H1 (cell line): ENCODE measurements at regions not wholly inside any gene's neighbourhood (a gene's known extent, or its start where the extent isn't known, plus 50 kb on each side); places are given as distances from the start of the nearest gene placed in this dataset.

Source experiments
- CTCF ChIA-PET: fragments of 300-600 bp; sonication (Branson Sonifier 250); formaldehyde crosslinking; loops from one replicate; lab custom pipeline; 2021; ENCODE audit not compliant: partially characterized antibody; lab: Charles Lee
- POLR2A ChIA-PET: fragments of 300-600 bp; sonication (Branson Sonifier 250); formaldehyde crosslinking; loops from one replicate; lab custom pipeline; 2021; ENCODE audit warnings: inconsistent platforms; ENCODE audit not compliant: partially characterized antibody; lab: Charles Lee
- DNase-seq, 2 experiments: peaks; one replicate each; pipeline versions ENCODE4 v3.0.0 to v3.0.0-alpha.2; 2010 to 2022; ENCODE audit warnings: low spot score in 2 of 2, low read depth in 1 of 2, mixed read lengths in 1 of 2
- FAIRE-seq: peaks from 2 replicates; lab custom pipeline; 2011; peaks lifted over from hg19 to GRCh38; lab: Jason Lieb, UNC
- H2AFZ ChIP-seq: 2 replicates; pipeline ENCODE4 v1.8.1; 2012; ENCODE audit warnings: low read length, inconsistent platforms
- H2AK5ac ChIP-seq: 2 replicates; pipeline ENCODE4 v1.6.1; 2013; ENCODE audit warnings: low read depth, low read length
- H2BK120ac ChIP-seq: replicated peaks from 2 replicates; pipeline ENCODE3; 2013; ENCODE audit warnings: low read depth, low read length, inconsistent platforms
- H2BK12ac ChIP-seq: 2 replicates; pipeline ENCODE4 v1.6.1; 2013; ENCODE audit warnings: low read depth, low read length
- H2BK15ac ChIP-seq: 2 replicates; pipeline ENCODE4 v1.6.1; 2013; ENCODE audit warnings: low read length
- H2BK20ac ChIP-seq: 2 replicates; pipeline ENCODE4 v1.6.1; 2013; ENCODE audit warnings: low read length
- H2BK5ac ChIP-seq: 2 replicates; pipeline ENCODE4 v1.6.1; 2013; ENCODE audit warnings: low read depth, low read length
- H3K14ac ChIP-seq: 2 replicates; pipeline ENCODE4 v1.6.1; 2013; ENCODE audit warnings: inconsistent platforms; ENCODE audit not compliant: insufficient read length
- H3K18ac ChIP-seq: 2 replicates; pipeline ENCODE4 v1.6.1; 2013; ENCODE audit warnings: low read length; ENCODE audit errors: extremely low read depth
- H3K23ac ChIP-seq: 2 replicates; pipeline ENCODE4 v1.6.1; 2013; ENCODE audit warnings: inconsistent platforms; ENCODE audit not compliant: insufficient read length
- H3K23me2 ChIP-seq: 2 replicates; pipeline ENCODE4 v1.6.1; 2013; ENCODE audit warnings: low read depth, low read length
- H3K27ac ChIP-seq: 2 replicates; pipeline ENCODE4 v1.6.1; 2011; ENCODE audit warnings: low read depth, low read length, inconsistent platforms
- H3K27me3 ChIP-seq, 4 experiments: replicated peaks in 1 of 4; 1 replicate in 1 of 4; 2 replicates in 3 of 4; pipeline versions ENCODE4 v1.6.1 to v1.8.1; 2011 to 2013; ENCODE audit warnings: low read length in 3 of 4, mild to moderate bottlenecking in 3 of 4, inconsistent platforms in 2 of 4, mixed read lengths in 2 of 4, moderate library complexity in 1 of 4; ENCODE audit not compliant: control insufficient read depth in 3 of 4, insufficient read depth in 3 of 4; ENCODE audit errors: extremely low read depth in 1 of 4
- H3K36me3 ChIP-seq, 4 experiments: 2 replicates each; pipeline versions ENCODE4 v1.6.1 to v1.8.1; 2011 to 2013; ENCODE audit warnings: mild to moderate bottlenecking in 4 of 4, low read length in 3 of 4, moderate library complexity in 2 of 4, control low read depth in 1 of 4, inconsistent platforms in 1 of 4; ENCODE audit not compliant: insufficient read depth in 4 of 4, control insufficient read depth in 2 of 4
- H3K4ac ChIP-seq: replicated peaks from 2 replicates; pipeline ENCODE3; 2013; ENCODE audit warnings: low read length, low read depth, mixed read lengths, inconsistent platforms; ENCODE audit not compliant: insufficient read length
- H3K4me1 ChIP-seq, 4 experiments: replicated peaks in 1 of 4; 1 replicate in 1 of 4; 2 replicates in 3 of 4; pipeline versions ENCODE4 v1.6.1 to v1.8.1; 2011 to 2013; ENCODE audit warnings: low read length in 3 of 4, inconsistent platforms in 2 of 4, mixed read lengths in 1 of 4; ENCODE audit not compliant: insufficient read depth in 4 of 4, control insufficient read depth in 3 of 4
- H3K4me2 ChIP-seq, 2 experiments: 2 replicates each; pipeline versions ENCODE4 v1.6.1 to v1.8.1; 2011 to 2013; ENCODE audit warnings: low read depth in 2 of 2, low read length in 2 of 2, control low read depth in 1 of 2, inconsistent platforms in 1 of 2, mild to moderate bottlenecking in 1 of 2; ENCODE audit not compliant: insufficient read depth in 1 of 2
- H3K4me3 ChIP-seq, 4 experiments: fragments of 200-600, 300-600 bp in 1 of 4; sonication (generic), shearing (Covaris generic), sonication (Bioruptor Twin) in 1 of 4; 2 replicates each; pipeline versions ENCODE4 v1.5.1 to v1.8.1; 2011 to 2016; ENCODE audit warnings: low read length in 4 of 4, low read depth in 3 of 4, control low read depth in 2 of 4, inconsistent platforms in 2 of 4, mild to moderate bottlenecking in 2 of 4, mixed read lengths in 1 of 4, moderate library complexity in 1 of 4; ENCODE audit not compliant: insufficient read depth in 2 of 4; ENCODE audit errors: extremely low read depth in 1 of 4
- H3K56ac ChIP-seq: replicated peaks from 2 replicates; pipeline ENCODE3; 2013; ENCODE audit warnings: low read depth, mild to moderate bottlenecking, mixed read lengths, low read length, inconsistent platforms; ENCODE audit not compliant: insufficient read length
- H3K79me1 ChIP-seq: 2 replicates; pipeline ENCODE4 v1.6.1; 2013; ENCODE audit warnings: low read depth, low read length, control low read depth
- H3K79me2 ChIP-seq, 2 experiments: 2 replicates each; pipeline versions ENCODE4 v1.6.1 to v1.8.1; 2012 to 2013; ENCODE audit warnings: low read length in 2 of 2, mild to moderate bottlenecking in 2 of 2, inconsistent platforms in 1 of 2; ENCODE audit not compliant: insufficient read depth in 2 of 2, control insufficient read depth in 1 of 2
- H3K9ac ChIP-seq, 4 experiments: replicated peaks in 1 of 4; 1 replicate in 1 of 4; 2 replicates in 3 of 4; pipeline versions ENCODE4 v1.6.1 to v1.8.1; 2011 to 2013; ENCODE audit warnings: low read depth in 3 of 4, low read length in 3 of 4, control low read depth in 2 of 4, mild to moderate bottlenecking in 2 of 4, moderate library complexity in 2 of 4, inconsistent platforms in 1 of 4; ENCODE audit errors: extremely low read depth in 1 of 4
- H3K9me3 ChIP-seq, 2 experiments: 2 replicates each; pipeline versions ENCODE4 v1.6.1 to v1.8.1; 2012 to 2013; ENCODE audit warnings: mild to moderate bottlenecking in 2 of 2, moderate library complexity in 2 of 2, control low read depth in 1 of 2, inconsistent platforms in 1 of 2, low read depth in 1 of 2, low read length in 1 of 2, mixed read lengths in 1 of 2; ENCODE audit not compliant: insufficient read depth in 2 of 2
- H4K20me1 ChIP-seq, 2 experiments: replicated peaks in 1 of 2; 2 replicates each; pipeline versions ENCODE3 to v1.8.1; 2011 to 2013; ENCODE audit warnings: inconsistent platforms in 2 of 2, low read length in 2 of 2, mild to moderate bottlenecking in 1 of 2; ENCODE audit not compliant: insufficient read depth in 2 of 2, control insufficient read depth in 1 of 2
- H4K5ac ChIP-seq: 2 replicates; pipeline ENCODE4 v1.6.1; 2013; ENCODE audit warnings: low read length, low read depth, mixed read lengths, inconsistent platforms; ENCODE audit not compliant: insufficient read length
- H4K8ac ChIP-seq: 2 replicates; pipeline ENCODE4 v1.8.0; 2013; ENCODE audit warnings: mild to moderate bottlenecking, moderate library complexity, low read length, inconsistent platforms; ENCODE audit not compliant: insufficient read depth; ENCODE audit errors: extremely low read depth
- H4K91ac ChIP-seq: replicated peaks from 2 replicates; pipeline ENCODE3; 2013; ENCODE audit warnings: low read length, mixed read lengths, inconsistent platforms; ENCODE audit not compliant: insufficient read length
- BACH1 ChIP-seq: IDR thresholded peaks from 2 replicates; pipeline ENCODE4 v1.6.1; 2012; ENCODE audit warnings: low read length, improper control_type of control experiment
- CTCF ChIP-seq, 3 experiments: IDR thresholded peaks; 1 replicate in 2 of 3; 2 replicates in 1 of 3; pipeline versions ENCODE4 v1.5.1 to v1.6.1; 2011; ENCODE audit warnings: low read length in 3 of 3, mild to moderate bottlenecking in 3 of 3, inconsistent platforms in 2 of 3, low read depth in 1 of 3, moderate library complexity in 1 of 3; ENCODE audit not compliant: insufficient read depth in 1 of 3; ENCODE audit errors: control extremely low read depth in 1 of 3
- EZH2 ChIP-seq: fragments of 200-600 bp; sonication (generic); IDR thresholded peaks from 2 replicates; pipeline ENCODE4 v1.7.1; 2012; ENCODE audit warnings: low read depth, mild to moderate bottlenecking, moderate library complexity, low read length, inconsistent platforms; ENCODE audit not compliant: severe bottlenecking
- FOSL1 ChIP-seq: IDR thresholded peaks from 2 replicates; pipeline ENCODE4 v1.6.1; 2011; ENCODE audit warnings: mild to moderate bottlenecking, low read depth, low read length, moderate library complexity; ENCODE audit not compliant: insufficient read depth
- NANOG ChIP-seq: IDR thresholded peaks from 2 replicates; pipeline ENCODE4 v1.6.1; 2011; ENCODE audit warnings: low read length, low read depth, mild to moderate bottlenecking, inconsistent platforms; ENCODE audit not compliant: insufficient read depth, poor library complexity, severe bottlenecking
- SP1 ChIP-seq: IDR thresholded peaks from 2 replicates; pipeline ENCODE4 v1.6.1; 2011; ENCODE audit warnings: low read depth, low read length
- SP2 ChIP-seq: IDR thresholded peaks from 2 replicates; pipeline ENCODE4 v1.6.1; 2012; ENCODE audit warnings: mild to moderate bottlenecking, low read length, inconsistent platforms
- TBP ChIP-seq: IDR thresholded peaks from 2 replicates; pipeline ENCODE4 v1.6.1; 2011; ENCODE audit warnings: low read depth, low read length, improper control_type of control experiment
- USF2 ChIP-seq: IDR thresholded peaks from 2 replicates; pipeline ENCODE4 v1.6.1; 2011; ENCODE audit warnings: low read length, improper control_type of control experiment
- YY1 ChIP-seq: IDR thresholded peaks from 2 replicates; pipeline ENCODE4 v1.6.1; 2011; ENCODE audit warnings: low read depth, mild to moderate bottlenecking, low read length
- WGBS, 2 experiments: shearing (Covaris generic) in 1 of 2; methylation state at CpG; one replicate each; pipeline versions ENCODE4 v1.1.6 to v1.1.7; 2013 to 2015; ENCODE audit warnings: low lambda C conversion rate in 2 of 2, mixed read lengths in 2 of 2, inconsistent platforms in 1 of 2, low coverage in 1 of 2, missing lambda C conversion rate in 1 of 2; ENCODE audit not compliant: insufficient replicate concordance in 2 of 2, insufficient coverage in 1 of 2, insufficient read length in 1 of 2; ENCODE audit errors: extremely low coverage in 1 of 2, missing lambda C conversion rate in 1 of 2; 5-methylcytosine and 5-hydroxymethylcytosine counted together

- H3K27ac ChIP-seq: no peak overlapping the region
- H4K91ac ChIP-seq: no peak overlapping the region
- H3K56ac ChIP-seq: no peak overlapping the region
- no peaks in the 10 kb centered on the region for H3K79me2 ChIP-seq
- H2AFZ ChIP-seq: no peak overlapping the region
- no peak overlapping the region for H2BK15ac ChIP-seq
- DNase-seq: no peak
- H2BK120ac ChIP-seq: no peak overlapping the region
- H3K9ac ChIP-seq: no peak overlapping the region
- no peaks in the 10 kb centered on the region for H3K27me3 ChIP-seq
- no peak overlapping the region for H2BK12ac ChIP-seq
- no peak overlapping the region for H2BK5ac ChIP-seq
- H4K20me1 ChIP-seq: no peaks in the 10 kb centered on the region
- H2AK5ac ChIP-seq: no peak overlapping the region
- no peak overlapping the region for H3K4me2 ChIP-seq
- no peak overlapping the region for H3K4ac ChIP-seq
- FAIRE-seq: no peak
- ChIA-PET CTCF (interaction anchor here (0.5 to 2.0 kb wide), 5 partner anchors 9 to 128 kb away, joined by 3 to 7 read pairs (median 6); no protein-coding TSS in a partner anchor), POLR2A (no interaction called here)
- H3K4me3 ChIP-seq: no peak overlapping the region
- H3K18ac ChIP-seq: no peak overlapping the region
- no peaks in the 10 kb centered on the region for H3K79me1 ChIP-seq
- no peak overlapping the region for H4K8ac ChIP-seq
- H4K5ac ChIP-seq: no peak overlapping the region
- H2BK20ac ChIP-seq: no peak overlapping the region
- H3K14ac ChIP-seq: no peak overlapping the region
- H3K9me3 ChIP-seq: no peaks in the 10 kb centered on the region
- H3K23ac ChIP-seq: no peak overlapping the region
- no peaks in the 10 kb centered on the region for H3K36me3 ChIP-seq
- 93% methylated on average over 8 of the region's 8 CpGs; no CpG with 5 or more reads in 1 of the 2 experiments for WGBS, 2 experiments
- H3K4me1 ChIP-seq: no peaks in the 10 kb centered on the region
- H3K23me2 ChIP-seq: no peaks in the 10 kb centered on the region
- TF ChIP-seq CTCF (IDR thresholded peaks at IDR 0.05; ENCODE audit: control extremely low read depth in 1 of 3, insufficient read depth in 1 of 3, low read depth in 1 of 3, low read length in 3 of 3) (no peak), YY1 (no peak), EZH2 (no peak), SP2 (no peak), BACH1 (no peak), NANOG (no peak), TBP (no peak), FOSL1 (no peak), USF2 (no peak), SP1 (no peak)
These were observed 52.6 kb upstream of the ACMSD start for GRCh38 chr2:134785659-134786430.
